ENCODE measurements at regions not wholly inside any gene's neighbourhood (a gene's known extent, or its start where the extent isn't known, plus 50 kb on each side); places are given as distances from the start of the nearest gene placed in this dataset.

- H3K36me3 ChIP-seq: no peaks in the 10 kb centered on the region
- H3K4me3 ChIP-seq: no peak overlapping the region
- no peaks in the 10 kb centered on the region for H3K27me3 ChIP-seq
- no peak overlapping the region for H3K27ac ChIP-seq
- no peak for TF ChIP-seq CTCF (IDR thresholded peaks at IDR 0.05)
- no peaks in the 10 kb centered on the region for H3K9me3 ChIP-seq
- intact Hi-C loops (cut with DNase I): no loop called here
- no peak for DNase-seq (ENCODE audit: low spot score in 2 of 2)
- H3K4me1 ChIP-seq: no peaks in the 10 kb centered on the region
These were observed 520.2 kb upstream of the ZWINT start for GRCh38 chr10:56881218-56881617.

GRCh38 chr10:56880606-56881005 is 519.5 kb upstream of the ZWINT start:
- H3K36me3 ChIP-seq: no peaks in the 10 kb centered on the region
- no peaks in the 10 kb centered on the region for H3K4me1 ChIP-seq
- H3K9me3 ChIP-seq: no peaks in the 10 kb centered on the region
- no peak for DNase-seq (ENCODE audit: low spot score in 2 of 2)
- no peak overlapping the region for H3K4me3 ChIP-seq
- TF ChIP-seq CTCF (IDR thresholded peaks at IDR 0.05): no peak
- H3K27me3 ChIP-seq: no peaks in the 10 kb centered on the region
- intact Hi-C loops (cut with DNase I): no loop called here
- no peak overlapping the region for H3K27ac ChIP-seq

GRCh38 chr10:56874950-56875349 is 513.9 kb upstream of the ZWINT start:
- H3K27ac ChIP-seq: no peak overlapping the region
- H3K27me3 ChIP-seq: no peaks in the 10 kb centered on the region
- DNase-seq (ENCODE audit: low spot score in 2 of 2): no peak
- H3K9me3 ChIP-seq: no peaks in the 10 kb centered on the region
- intact Hi-C loops (cut with DNase I): no loop called here
- no peaks in the 10 kb centered on the region for H3K36me3 ChIP-seq
- no peaks in the 10 kb centered on the region for H3K4me1 ChIP-seq
- H3K4me3 ChIP-seq: no peak overlapping the region
- TF ChIP-seq CTCF (IDR thresholded peaks at IDR 0.05): no peak

- Histone ChIP-seq H3K4me1 (no peaks in the 10 kb centered on the region), H3K9me3 (no peaks in the 10 kb centered on the region), H3K4me3 (no peak overlapping the region), H3K27me3 (no peaks in the 10 kb centered on the region), H3K36me3 (no peaks in the 10 kb centered on the region), H3K27ac (no peak overlapping the region)
- TF ChIP-seq CTCF (IDR thresholded peaks at IDR 0.05): no peak
- no peak for DNase-seq (ENCODE audit: low spot score in 2 of 2)
- intact Hi-C loops (cut with DNase I): no loop called here
These were observed 510.2 kb upstream of the ZWINT start for GRCh38 chr10:56871160-56871668.

GRCh38 chr10:56867236-56867635 is 506.2 kb upstream of the ZWINT start:
- intact Hi-C loops (cut with DNase I): no loop called here
- no peak overlapping the region for H3K27ac ChIP-seq
- no peak overlapping the region for H3K4me3 ChIP-seq
- no peak for DNase-seq (ENCODE audit: low spot score in 2 of 2)
- H3K9me3 ChIP-seq: no peaks in the 10 kb centered on the region
- H3K36me3 ChIP-seq: no peaks in the 10 kb centered on the region
- H3K27me3 ChIP-seq: no peaks in the 10 kb centered on the region
- no peaks in the 10 kb centered on the region for H3K4me1 ChIP-seq
- no peak for TF ChIP-seq CTCF (IDR thresholded peaks at IDR 0.05)

GRCh38 chr10:56856569-56856968 is 495.5 kb upstream of the ZWINT start:
- H3K27me3 ChIP-seq: no peaks in the 10 kb centered on the region
- H3K9me3 ChIP-seq: no peaks in the 10 kb centered on the region
- no peak for DNase-seq (ENCODE audit: low spot score in 2 of 2)
- H3K4me1 ChIP-seq: no peaks in the 10 kb centered on the region
- TF ChIP-seq CTCF (IDR thresholded peaks at IDR 0.05): no peak
- no peak overlapping the region for H3K27ac ChIP-seq
- intact Hi-C loops (cut with DNase I): no loop called here
- H3K4me3 ChIP-seq: no peak overlapping the region
- H3K36me3 ChIP-seq: no peaks in the 10 kb centered on the region
